K562 (cell line): ENCODE measurements at regions not wholly inside any gene's neighbourhood (a gene's known extent, or its start where the extent isn't known, plus 50 kb on each side); places are given as distances from the start of the nearest gene placed in this dataset.

Source experiments
- ATAC-seq: fragments of 200-7000 bp; cut with Tn5 transposase; 3 replicates; pipeline ENCODE4 v1.9.1; 2020; ENCODE audit warnings: moderate library complexity
- BruUV-seq: library from RNA; stranded (reverse); fragments of 400-500 nt; replicated peaks from 2 replicates; lab custom pipeline; 2021; lab: Mats Ljungman, UMichigan
- CTCF ChIA-PET: fragments of 300-600 bp; formaldehyde crosslinking; extraction: SDS; loops from one replicate; lab custom pipeline; 2021; ENCODE audit warnings: low intra/inter-chr PET ratio; lab: Yijun Ruan, JAX
- POLR2A ChIA-PET: fragments of 300-600, 350-650 bp; sonication (Branson Sonifier 250); formaldehyde crosslinking; extraction: SDS; loops from one replicate; lab custom pipeline; 2021; ENCODE audit warnings: antibody characterized with exemption, inconsistent platforms; lab: Yijun Ruan, JAX
- DNase-seq, 4 experiments: peaks; one replicate each; pipeline versions ENCODE4 v3.0.0 to v3.0.0-alpha.2; 2011 to 2018; ENCODE audit warnings: low spot score in 3 of 4, mixed read lengths in 3 of 4; ENCODE audit errors: extremely low read depth in 1 of 4
- FAIRE-seq: peaks from 2 replicates; lab custom pipeline; 2011; peaks lifted over from hg19 to GRCh38; lab: Jason Lieb, UNC
- H2AFZ ChIP-seq: 2 replicates; pipeline ENCODE4 v1.6.0; 2011; ENCODE audit warnings: low read depth, low read length, control low read depth, inconsistent platforms
- H3K27ac ChIP-seq: fragments of 200-600 bp; 3 replicates; pipeline ENCODE4 v1.8.0; 2011; ENCODE audit warnings: low read depth, mild to moderate bottlenecking, control low read depth, inconsistent platforms, low read length, moderate library complexity, mixed read lengths; ENCODE audit errors: extremely low read depth
- H3K27me3 ChIP-seq, 2 experiments: fragments of 300-600 bp in 1 of 2; 2 replicates in 1 of 2; 3 replicates in 1 of 2; pipeline versions ENCODE4 v1.6.0 to v1.8.0; 2011; ENCODE audit warnings: inconsistent platforms in 2 of 2, low read length in 2 of 2, mild to moderate bottlenecking in 1 of 2, mixed read lengths in 1 of 2, moderate library complexity in 1 of 2; ENCODE audit not compliant: control insufficient read depth in 2 of 2, insufficient read depth in 2 of 2
- H3K36me3 ChIP-seq: fragments of 300-600 bp; 3 replicates; pipeline ENCODE4 v1.8.0; 2011; ENCODE audit warnings: mild to moderate bottlenecking, low read length, inconsistent platforms; ENCODE audit not compliant: control insufficient read depth, insufficient read depth
- H3K4me1 ChIP-seq, 2 experiments: fragments of 200-600 bp in 1 of 2; replicated peaks in 1 of 2; 2 replicates in 1 of 2; 3 replicates in 1 of 2; pipeline versions ENCODE4 v1.5.1 to v1.8.0; 2011; ENCODE audit warnings: inconsistent platforms in 2 of 2, low read length in 2 of 2, mild to moderate bottlenecking in 1 of 2, mixed read lengths in 1 of 2, moderate library complexity in 1 of 2; ENCODE audit not compliant: control insufficient read depth in 2 of 2, insufficient read depth in 2 of 2
- H3K4me2 ChIP-seq: 2 replicates; pipeline ENCODE4 v1.6.1; 2011; ENCODE audit warnings: low read length, control low read depth, inconsistent platforms, mixed read lengths; ENCODE audit not compliant: insufficient read depth
- H3K4me3 ChIP-seq: fragments of 200-600 bp; sonication (generic), shearing (Covaris generic); 2 replicates; pipeline ENCODE4 v1.5.1; 2016; ENCODE audit warnings: control low read depth, inconsistent platforms
- H3K79me2 ChIP-seq: fragments of 200-600 bp; 3 replicates; pipeline ENCODE4 v1.8.0; 2011; ENCODE audit warnings: low read length, inconsistent platforms; ENCODE audit not compliant: control insufficient read depth, insufficient read depth
- H3K9ac ChIP-seq, 2 experiments: 2 replicates each; pipeline versions ENCODE4 v1.6.0 to v1.6.1; 2011; ENCODE audit warnings: low read depth in 2 of 2, low read length in 2 of 2, control low read depth in 1 of 2, inconsistent platforms in 1 of 2, mild to moderate bottlenecking in 1 of 2, mixed read lengths in 1 of 2; ENCODE audit not compliant: insufficient read depth in 1 of 2
- H3K9me1 ChIP-seq: one replicate; pipeline ENCODE4 v1.6.0; 2011; ENCODE audit warnings: inconsistent platforms, mild to moderate bottlenecking, low read length, moderate library complexity; ENCODE audit not compliant: control insufficient read depth, insufficient read depth
- H3K9me3 ChIP-seq: replicated peaks from 2 replicates; pipeline ENCODE4 v1.5.1; 2011; ENCODE audit warnings: low read depth, low read length, inconsistent platforms; ENCODE audit not compliant: control insufficient read depth, insufficient read depth
- H4K20me1 ChIP-seq: replicated peaks from 2 replicates; pipeline ENCODE4 v1.6.1; 2011; ENCODE audit warnings: low read length, inconsistent platforms, mixed read lengths; ENCODE audit not compliant: control insufficient read depth, insufficient read depth
- ETS1 ChIP-seq: conservative IDR thresholded peaks from 2 replicates; pipeline ENCODE4 v1.6.1; 2011; ENCODE audit warnings: low read depth, mild to moderate bottlenecking, low read length; ENCODE audit not compliant: control insufficient read depth
- NCOR1 ChIP-seq: fragments of 450-650 bp; IDR thresholded peaks from 2 replicates; pipeline ENCODE4 v1.6.1; 2016; ENCODE audit warnings: mild to moderate bottlenecking, moderate library complexity
- PHB ChIP-seq: fragments of 250-450 bp; sonication (Bioruptor Pico); IDR thresholded peaks from 2 replicates; pipeline ENCODE4 v1.5.0; 2021
- POLR2H ChIP-seq: IDR thresholded peaks from 2 replicates; pipeline ENCODE4 v1.6.1; 2016; ENCODE audit warnings: missing genetic modification characterization, low read depth, mild to moderate bottlenecking, control low read depth, missing compliant biosample characterization, moderate library complexity
- UBTF ChIP-seq, 2 experiments: IDR thresholded peaks; 2 replicates each; pipeline ENCODE4 v1.6.1; 2012; ENCODE audit warnings: improper control_type of control experiment in 2 of 2, low read depth in 2 of 2, low read length in 2 of 2, borderline replicate concordance in 1 of 2
- ZNF239 ChIP-seq: fragments of 250-450 bp; sonication (Bioruptor Pico); IDR thresholded peaks from 2 replicates; pipeline ENCODE4 v1.4.0; 2020; ENCODE audit warnings: mild to moderate bottlenecking
- ZNF75A ChIP-seq: fragments of 450-650 bp; formaldehyde crosslinking; IDR thresholded peaks from 2 replicates; pipeline ENCODE4 v1.4.0; 2020; ENCODE audit warnings: mild to moderate bottlenecking
- WGBS: fragments of 100-300 bp; shearing (Covaris generic); methylation state at CpG from one replicate; pipeline ENCODE4 v1.1.6; 2016; ENCODE audit warnings: low coverage, mixed read lengths; ENCODE audit not compliant: insufficient coverage; ENCODE audit errors: missing lambda C conversion rate; 5-methylcytosine and 5-hydroxymethylcytosine counted together
- in situ Hi-C: fragments of 300-500 bp; cut with MboI; formaldehyde crosslinking; loops from 4 replicates; pipeline ENCODE4 v1.15.0; 2018; ENCODE audit warnings: inconsistent platforms, mixed read lengths
- intact Hi-C: fragments of 100-400 bp; cut with micrococcal nuclease; formaldehyde crosslinking; loops from 2 replicates; pipeline ENCODE4 v1.14.2; 2022
- TF ChIP-seq, protein P1 (sequence below): fragments of 250-450 bp; sonication (Bioruptor Pico); IDR thresholded peaks from 2 replicates; pipeline ENCODE4 v1.9.0; 2021; ENCODE audit warnings: mild to moderate bottlenecking, inconsistent platforms
- TF ChIP-seq, protein P2 (sequence below): IDR thresholded peaks from 3 replicates; pipeline ENCODE4 v1.6.1; 2011; ENCODE audit warnings: borderline replicate concordance, mild to moderate bottlenecking, moderate library complexity; ENCODE audit not compliant: insufficient read length; ENCODE audit errors: extremely low read depth

- in situ Hi-C loops (no loop called here), intact Hi-C loops (no loop called here)
- Histone ChIP-seq H4K20me1 (no peaks in the 10 kb centered on the region; the same call in 1 of the 2 replicates), H3K9me3 (no peaks in the 10 kb centered on the region), H3K79me2 (no peaks in the 10 kb centered on the region), H3K27me3 (peaks cover 3 to 21% of the 10 kb centered on the region in 2 experiments; a peak in 3 of 5 replicates), H3K9me1 (no peaks in the 10 kb centered on the region), H3K27ac (no peak overlapping the region), H3K4me3 (no peak overlapping the region), H3K4me1 (no peaks in the 10 kb centered on the region), H3K36me3 (no peaks in the 10 kb centered on the region), H3K4me2 (no peak overlapping the region), H2AFZ (no peak overlapping the region), H3K9ac (no peak overlapping the region)
- no peak for DNase-seq
- POLR2A ChIA-PET = no interaction called here
- CTCF ChIA-PET = no interaction called here
- ATAC-seq = no peak
- WGBS = 0% methylated on average over 4 of the region's 4 CpGs
- no peak for FAIRE-seq
- BruUV-seq = no TSS peak
- TF ChIP-seq ETS1 = no peak
- TF ChIP-seq POLR2H = no peak
- no peak for TF ChIP-seq UBTF (IDR thresholded peaks at IDR 0.05; ENCODE audit: borderline replicate concordance in 1 of 2, low read depth in 2 of 2, low read length in 2 of 2)
- no peak for TF ChIP-seq ZNF75A (CRISPR knock-in tag)
- TF ChIP-seq, protein P1, sequence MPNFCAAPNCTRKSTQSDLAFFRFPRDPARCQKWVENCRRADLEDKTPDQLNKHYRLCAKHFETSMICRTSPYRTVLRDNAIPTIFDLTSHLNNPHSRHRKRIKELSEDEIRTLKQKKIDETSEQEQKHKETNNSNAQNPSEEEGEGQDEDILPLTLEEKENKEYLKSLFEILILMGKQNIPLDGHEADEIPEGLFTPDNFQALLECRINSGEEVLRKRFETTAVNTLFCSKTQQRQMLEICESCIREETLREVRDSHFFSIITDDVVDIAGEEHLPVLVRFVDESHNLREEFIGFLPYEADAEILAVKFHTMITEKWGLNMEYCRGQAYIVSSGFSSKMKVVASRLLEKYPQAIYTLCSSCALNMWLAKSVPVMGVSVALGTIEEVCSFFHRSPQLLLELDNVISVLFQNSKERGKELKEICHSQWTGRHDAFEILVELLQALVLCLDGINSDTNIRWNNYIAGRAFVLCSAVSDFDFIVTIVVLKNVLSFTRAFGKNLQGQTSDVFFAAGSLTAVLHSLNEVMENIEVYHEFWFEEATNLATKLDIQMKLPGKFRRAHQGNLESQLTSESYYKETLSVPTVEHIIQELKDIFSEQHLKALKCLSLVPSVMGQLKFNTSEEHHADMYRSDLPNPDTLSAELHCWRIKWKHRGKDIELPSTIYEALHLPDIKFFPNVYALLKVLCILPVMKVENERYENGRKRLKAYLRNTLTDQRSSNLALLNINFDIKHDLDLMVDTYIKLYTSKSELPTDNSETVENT (CRISPR knock-in tag) = no peak
- TF ChIP-seq, protein P2, sequence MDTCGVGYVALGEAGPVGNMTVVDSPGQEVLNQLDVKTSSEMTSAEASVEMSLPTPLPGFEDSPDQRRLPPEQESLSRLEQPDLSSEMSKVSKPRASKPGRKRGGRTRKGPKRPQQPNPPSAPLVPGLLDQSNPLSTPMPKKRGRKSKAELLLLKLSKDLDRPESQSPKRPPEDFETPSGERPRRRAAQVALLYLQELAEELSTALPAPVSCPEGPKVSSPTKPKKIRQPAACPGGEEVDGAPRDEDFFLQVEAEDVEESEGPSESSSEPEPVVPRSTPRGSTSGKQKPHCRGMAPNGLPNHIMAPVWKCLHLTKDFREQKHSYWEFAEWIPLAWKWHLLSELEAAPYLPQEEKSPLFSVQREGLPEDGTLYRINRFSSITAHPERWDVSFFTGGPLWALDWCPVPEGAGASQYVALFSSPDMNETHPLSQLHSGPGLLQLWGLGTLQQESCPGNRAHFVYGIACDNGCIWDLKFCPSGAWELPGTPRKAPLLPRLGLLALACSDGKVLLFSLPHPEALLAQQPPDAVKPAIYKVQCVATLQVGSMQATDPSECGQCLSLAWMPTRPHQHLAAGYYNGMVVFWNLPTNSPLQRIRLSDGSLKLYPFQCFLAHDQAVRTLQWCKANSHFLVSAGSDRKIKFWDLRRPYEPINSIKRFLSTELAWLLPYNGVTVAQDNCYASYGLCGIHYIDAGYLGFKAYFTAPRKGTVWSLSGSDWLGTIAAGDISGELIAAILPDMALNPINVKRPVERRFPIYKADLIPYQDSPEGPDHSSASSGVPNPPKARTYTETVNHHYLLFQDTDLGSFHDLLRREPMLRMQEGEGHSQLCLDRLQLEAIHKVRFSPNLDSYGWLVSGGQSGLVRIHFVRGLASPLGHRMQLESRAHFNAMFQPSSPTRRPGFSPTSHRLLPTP = no peak
- no peak for TF ChIP-seq NCOR1
- no peak for TF ChIP-seq ZNF239 (CRISPR knock-in tag)
- TF ChIP-seq PHB (CRISPR knock-in tag) = no peak
Observed at GRCh38 chr20:60122671-60123070, 164.4 kb downstream of the CDH26 start.
